DOHH2 (cell line): ENCODE measurements at regions not wholly inside any gene's neighbourhood (a gene's known extent, or its start where the extent isn't known, plus 50 kb on each side); places are given as distances from the start of the nearest gene placed in this dataset.

ENCODE experiments used
- EZH2phosphoT487 ChIP-seq: fragments of 200-600 bp; sonication (generic); IDR thresholded peaks from 2 replicates; pipeline ENCODE4 v1.6.1; 2017; ENCODE audit warnings: borderline replicate concordance, mild to moderate bottlenecking, antibody characterized with exemption, low read length, moderate library complexity, mixed read lengths
- TF ChIP-seq, protein P1 (sequence below): fragments of 200-600 bp; sonication (generic); IDR thresholded peaks from one replicate; pipeline ENCODE4 v1.5.1; 2014; ENCODE audit warnings: antibody characterized with exemption, mild to moderate bottlenecking, low read depth, low read length; ENCODE audit not compliant: poor library complexity, severe bottlenecking

DNA sequence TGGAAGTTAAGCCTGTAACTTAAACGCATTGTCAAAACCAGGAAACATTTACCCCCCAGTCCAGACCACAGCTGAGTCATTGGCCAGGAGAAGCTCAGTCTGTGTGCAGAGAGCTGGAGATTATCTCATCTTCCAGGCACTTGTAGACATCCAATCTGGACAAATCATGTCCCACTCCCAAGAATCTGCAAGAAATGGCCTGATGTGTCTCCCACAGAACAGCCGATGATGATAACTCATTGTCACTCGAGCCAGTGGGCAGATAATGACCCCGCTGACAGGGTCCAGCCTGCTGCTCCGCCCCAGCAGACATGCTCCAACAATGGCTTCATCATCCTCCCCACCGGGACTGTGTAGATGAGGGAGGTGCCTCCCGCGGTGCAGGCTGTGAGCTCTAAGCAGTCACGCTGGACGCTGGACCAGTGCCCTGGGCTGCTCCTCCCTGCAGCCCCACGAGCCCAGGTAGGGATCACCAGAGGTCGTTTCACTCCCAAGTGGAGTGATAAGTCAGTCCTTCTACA lies 322.5 kb downstream of the C16orf95 start:
- TF ChIP-seq, protein P1, sequence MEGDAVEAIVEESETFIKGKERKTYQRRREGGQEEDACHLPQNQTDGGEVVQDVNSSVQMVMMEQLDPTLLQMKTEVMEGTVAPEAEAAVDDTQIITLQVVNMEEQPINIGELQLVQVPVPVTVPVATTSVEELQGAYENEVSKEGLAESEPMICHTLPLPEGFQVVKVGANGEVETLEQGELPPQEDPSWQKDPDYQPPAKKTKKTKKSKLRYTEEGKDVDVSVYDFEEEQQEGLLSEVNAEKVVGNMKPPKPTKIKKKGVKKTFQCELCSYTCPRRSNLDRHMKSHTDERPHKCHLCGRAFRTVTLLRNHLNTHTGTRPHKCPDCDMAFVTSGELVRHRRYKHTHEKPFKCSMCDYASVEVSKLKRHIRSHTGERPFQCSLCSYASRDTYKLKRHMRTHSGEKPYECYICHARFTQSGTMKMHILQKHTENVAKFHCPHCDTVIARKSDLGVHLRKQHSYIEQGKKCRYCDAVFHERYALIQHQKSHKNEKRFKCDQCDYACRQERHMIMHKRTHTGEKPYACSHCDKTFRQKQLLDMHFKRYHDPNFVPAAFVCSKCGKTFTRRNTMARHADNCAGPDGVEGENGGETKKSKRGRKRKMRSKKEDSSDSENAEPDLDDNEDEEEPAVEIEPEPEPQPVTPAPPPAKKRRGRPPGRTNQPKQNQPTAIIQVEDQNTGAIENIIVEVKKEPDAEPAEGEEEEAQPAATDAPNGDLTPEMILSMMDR: no peak
- no peak for TF ChIP-seq EZH2phosphoT487
